ENCODE measurements at regions not wholly inside any gene's neighbourhood (a gene's known extent, or its start where the extent isn't known, plus 50 kb on each side); places are given as distances from the start of the nearest gene placed in this dataset.

DNA sequence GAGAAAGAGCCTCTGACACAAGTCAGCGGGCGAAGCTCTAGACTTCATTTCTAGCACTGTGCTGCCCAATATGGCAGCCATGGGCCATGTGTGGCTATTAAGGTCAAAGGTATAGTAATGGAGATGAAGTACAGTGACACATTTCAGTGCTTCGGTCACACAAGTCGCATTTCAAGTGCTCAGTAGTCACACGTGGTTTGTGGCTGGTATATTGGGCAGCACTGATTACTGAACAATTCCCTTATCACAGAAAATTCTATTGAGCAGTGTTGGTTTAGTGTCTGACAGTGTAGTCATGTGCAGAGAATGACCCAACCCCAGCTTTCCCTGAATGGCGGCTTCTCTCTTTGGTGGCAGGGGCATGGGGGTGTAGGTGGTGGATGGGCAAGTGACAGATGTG lies 84.9 kb upstream of the SDK2 start:
- no peak for DNase-seq
- ATAC-seq = no peak
- H3K36me3 ChIP-seq = no peaks in the 10 kb centered on the region
- intact Hi-C loops (cut with DNase I) = loop anchor here in 1 of 10 donors (10.0 kb wide), 1 partner anchor 106 kb away; no protein-coding TSS in a partner anchor
- no peak overlapping the region for H3K4me3 ChIP-seq
- peaks cover 0 to 7% (median 0%) of the 10 kb centered on the region in 9 donors for H3K27me3 ChIP-seq
- H3K4me1 ChIP-seq = peaks cover 0 to 29% (median 0%) of the 10 kb centered on the region in 12 donors
- H3K27ac ChIP-seq = no peak overlapping the region
- peaks cover 0 to 19% (median 8%) of the 10 kb centered on the region in 12 donors for H3K9me3 ChIP-seq
- 76 to 82% (median 79%) methylated on average over 6 of the region's 6 CpGs for WGBS, 4 donors
- TF ChIP-seq, protein P1, sequence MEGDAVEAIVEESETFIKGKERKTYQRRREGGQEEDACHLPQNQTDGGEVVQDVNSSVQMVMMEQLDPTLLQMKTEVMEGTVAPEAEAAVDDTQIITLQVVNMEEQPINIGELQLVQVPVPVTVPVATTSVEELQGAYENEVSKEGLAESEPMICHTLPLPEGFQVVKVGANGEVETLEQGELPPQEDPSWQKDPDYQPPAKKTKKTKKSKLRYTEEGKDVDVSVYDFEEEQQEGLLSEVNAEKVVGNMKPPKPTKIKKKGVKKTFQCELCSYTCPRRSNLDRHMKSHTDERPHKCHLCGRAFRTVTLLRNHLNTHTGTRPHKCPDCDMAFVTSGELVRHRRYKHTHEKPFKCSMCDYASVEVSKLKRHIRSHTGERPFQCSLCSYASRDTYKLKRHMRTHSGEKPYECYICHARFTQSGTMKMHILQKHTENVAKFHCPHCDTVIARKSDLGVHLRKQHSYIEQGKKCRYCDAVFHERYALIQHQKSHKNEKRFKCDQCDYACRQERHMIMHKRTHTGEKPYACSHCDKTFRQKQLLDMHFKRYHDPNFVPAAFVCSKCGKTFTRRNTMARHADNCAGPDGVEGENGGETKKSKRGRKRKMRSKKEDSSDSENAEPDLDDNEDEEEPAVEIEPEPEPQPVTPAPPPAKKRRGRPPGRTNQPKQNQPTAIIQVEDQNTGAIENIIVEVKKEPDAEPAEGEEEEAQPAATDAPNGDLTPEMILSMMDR (IDR thresholded peaks at IDR 0.05) = no peak
- no peak for TF ChIP-seq POLR2A (IDR thresholded peaks at IDR 0.05)

GRCh38 chr17:73731733-73732132 lies 87.5 kb upstream of the SDK2 start:
- Histone ChIP-seq H3K27me3 (peaks cover 0 to 16% (median 0%) of the 10 kb centered on the region in 9 donors), H3K4me3 (no peak overlapping the region), H3K4me1 (peaks cover 0 to 29% (median 0%) of the 10 kb centered on the region in 12 donors), H3K9me3 (peaks cover 0 to 19% (median 8%) of the 10 kb centered on the region in 12 donors), H3K36me3 (no peaks in the 10 kb centered on the region), H3K27ac (no peak overlapping the region)
- WGBS, 4 donors = 48 to 56% (median 50%) methylated on average over 10 of the region's 10 CpGs
- intact Hi-C loops (cut with DNase I) = no loop called here
- ATAC-seq (peak in 3 of 4 donors; percentile 14 to 37 (median 28)), DNase-seq (no peak)
- no peak for TF ChIP-seq POLR2A (IDR thresholded peaks at IDR 0.05)
- TF ChIP-seq, protein P1 (IDR thresholded peaks at IDR 0.05) = no peak

DNA sequence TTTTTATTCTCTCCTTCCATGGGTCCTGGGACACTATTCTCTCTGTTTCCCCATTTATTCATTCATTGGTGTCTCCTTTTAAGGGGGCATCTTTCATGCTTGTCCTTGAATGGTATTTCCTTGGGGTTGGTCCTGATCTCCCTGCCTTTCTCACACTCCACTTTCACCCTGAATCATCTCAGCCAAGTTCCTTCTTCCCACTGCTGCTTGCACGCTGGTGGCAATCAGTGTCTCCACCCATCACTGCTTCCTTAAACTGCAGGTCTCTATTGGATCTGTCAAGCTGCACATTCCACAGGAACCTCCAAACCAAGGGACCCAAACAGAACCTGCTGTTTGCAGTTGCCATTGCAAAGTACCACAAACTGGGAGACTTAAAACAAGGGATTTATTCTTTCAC lies 89.3 kb upstream of the SDK2 start:
- Histone ChIP-seq H3K27ac (no peak overlapping the region), H3K9me3 (peaks cover 0 to 19% (median 8%) of the 10 kb centered on the region in 12 donors), H3K4me1 (peaks cover 0 to 29% (median 0%) of the 10 kb centered on the region in 12 donors), H3K36me3 (no peaks in the 10 kb centered on the region), H3K27me3 (peaks cover 0 to 16% (median 0%) of the 10 kb centered on the region in 9 donors), H3K4me3 (no peak overlapping the region)
- TF ChIP-seq, protein P1 (IDR thresholded peaks at IDR 0.05) = no peak
- no peak for TF ChIP-seq POLR2A (IDR thresholded peaks at IDR 0.05)
- DNase-seq = no peak
- intact Hi-C loops (cut with DNase I) = no loop called here
- 22 to 76% (median 50%) methylated on average over 1 of the region's 1 CpG for WGBS, 4 donors
- ATAC-seq = no peak

DNA sequence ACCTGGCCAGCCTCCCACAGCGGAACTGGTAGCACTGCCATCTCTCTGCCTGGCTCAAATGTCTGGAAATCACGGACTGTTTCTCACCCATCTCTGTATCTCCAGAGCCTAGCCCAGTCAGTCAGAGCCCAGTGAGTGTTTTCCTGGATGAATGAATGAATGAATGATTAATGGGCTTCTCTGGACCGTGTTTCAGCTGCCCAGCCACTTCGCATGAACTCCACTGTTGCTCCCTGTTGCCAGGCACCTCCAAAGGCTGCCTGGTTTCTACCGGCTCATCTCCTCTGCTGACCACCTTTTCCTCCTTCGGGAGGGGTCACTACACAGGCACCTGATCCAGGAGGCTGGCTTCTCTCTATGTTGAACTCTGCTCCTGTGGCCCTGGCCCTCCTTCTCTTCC lies 91.0 kb upstream of the SDK2 start:
- Histone ChIP-seq H3K36me3 (no peaks in the 10 kb centered on the region), H3K4me3 (no peak overlapping the region), H3K4me1 (peaks cover 0 to 38% (median 0%) of the 10 kb centered on the region in 12 donors), H3K27ac (no peak overlapping the region), H3K9me3 (peaks cover 0 to 15% (median 7%) of the 10 kb centered on the region in 12 donors), H3K27me3 (peaks cover 0 to 16% (median 0%) of the 10 kb centered on the region in 9 donors)
- ATAC-seq (no peak), DNase-seq (no peak)
- TF ChIP-seq, protein P1 (IDR thresholded peaks at IDR 0.05) = no peak
- TF ChIP-seq POLR2A (IDR thresholded peaks at IDR 0.05) = no peak
- intact Hi-C loops (cut with DNase I) = no loop called here
- WGBS, 4 donors = 72 to 92% (median 84%) methylated on average over 6 of the region's 6 CpGs
